HT-29 (cell line): ENCODE measurements at regions not wholly inside any gene's neighbourhood (a gene's known extent, or its start where the extent isn't known, plus 50 kb on each side); places are given as distances from the start of the nearest gene placed in this dataset.

Source experiments
- DNase-seq: peaks from one replicate; pipeline ENCODE4 v3.0.0-alpha.2; 2015; ENCODE audit warnings: low spot score

DNA sequence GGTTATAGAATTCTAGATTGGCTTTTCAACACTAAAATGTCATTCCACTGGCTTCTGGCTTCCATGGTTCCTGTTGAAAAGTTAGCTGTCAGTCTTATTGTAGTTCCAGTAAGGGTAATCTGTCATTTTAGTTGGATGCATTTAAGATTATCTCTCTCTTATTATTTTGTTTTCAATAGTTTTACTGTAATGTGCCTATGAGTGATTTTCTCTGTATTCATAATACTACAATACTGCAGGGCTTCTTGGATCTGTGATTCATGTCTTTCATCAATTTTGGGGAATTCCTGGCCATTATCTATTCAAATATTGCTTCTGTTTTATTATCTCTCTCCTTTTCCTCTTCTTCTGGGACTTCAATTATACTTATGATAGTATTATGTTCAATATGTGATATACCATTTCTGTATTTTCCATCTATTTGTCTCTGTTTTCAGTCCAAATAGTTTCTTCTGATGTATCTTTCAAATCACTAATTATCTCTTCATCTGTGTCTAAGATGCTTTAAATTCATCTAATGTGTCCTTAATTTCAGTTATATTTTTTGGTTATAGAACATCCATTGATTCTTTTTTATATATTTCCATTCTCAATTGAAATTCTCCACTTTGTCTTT, 101.5 kb downstream of the KCTD15 start:
- no peak for DNase-seq

DNA sequence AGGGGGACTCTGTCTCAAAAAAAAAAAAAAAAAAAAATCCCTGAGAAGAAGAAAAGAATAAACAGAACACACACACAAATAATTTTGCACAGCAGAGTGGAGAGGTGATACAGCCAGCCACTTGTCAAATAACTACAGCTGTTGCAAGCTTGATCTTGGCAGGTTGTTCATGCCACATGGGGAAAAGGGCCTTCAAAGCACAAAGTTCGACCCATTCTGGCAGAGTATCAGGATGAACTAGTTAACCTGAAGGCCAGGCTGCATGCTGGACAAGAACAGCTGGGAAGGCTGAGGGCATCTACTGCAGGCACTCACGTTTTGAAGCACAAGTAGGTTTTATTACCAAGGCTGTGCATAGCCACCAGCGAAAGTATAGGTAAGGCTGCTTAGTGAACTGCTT, 104.1 kb downstream of the KCTD15 start:
- no peak for DNase-seq

DNA sequence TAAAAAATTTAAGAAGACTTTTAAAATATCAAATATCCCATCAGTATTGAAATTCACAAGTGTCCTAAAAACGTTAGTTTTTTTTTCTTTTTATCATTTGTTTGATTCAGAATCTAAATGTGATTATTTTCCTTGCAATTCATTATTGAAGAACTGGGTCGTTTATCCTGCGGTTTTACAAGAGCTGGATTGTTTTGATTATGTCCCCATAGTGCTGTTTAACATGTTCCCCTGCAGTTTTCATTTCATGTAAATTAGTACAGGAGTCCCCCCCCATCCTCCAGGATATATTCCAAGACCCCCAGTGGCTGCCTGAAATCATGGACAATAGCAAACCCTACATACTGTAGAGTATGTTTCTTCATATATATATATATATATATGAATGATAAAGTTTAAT, 105.7 kb downstream of the KCTD15 start:
- DNase-seq, result no peak

DNA sequence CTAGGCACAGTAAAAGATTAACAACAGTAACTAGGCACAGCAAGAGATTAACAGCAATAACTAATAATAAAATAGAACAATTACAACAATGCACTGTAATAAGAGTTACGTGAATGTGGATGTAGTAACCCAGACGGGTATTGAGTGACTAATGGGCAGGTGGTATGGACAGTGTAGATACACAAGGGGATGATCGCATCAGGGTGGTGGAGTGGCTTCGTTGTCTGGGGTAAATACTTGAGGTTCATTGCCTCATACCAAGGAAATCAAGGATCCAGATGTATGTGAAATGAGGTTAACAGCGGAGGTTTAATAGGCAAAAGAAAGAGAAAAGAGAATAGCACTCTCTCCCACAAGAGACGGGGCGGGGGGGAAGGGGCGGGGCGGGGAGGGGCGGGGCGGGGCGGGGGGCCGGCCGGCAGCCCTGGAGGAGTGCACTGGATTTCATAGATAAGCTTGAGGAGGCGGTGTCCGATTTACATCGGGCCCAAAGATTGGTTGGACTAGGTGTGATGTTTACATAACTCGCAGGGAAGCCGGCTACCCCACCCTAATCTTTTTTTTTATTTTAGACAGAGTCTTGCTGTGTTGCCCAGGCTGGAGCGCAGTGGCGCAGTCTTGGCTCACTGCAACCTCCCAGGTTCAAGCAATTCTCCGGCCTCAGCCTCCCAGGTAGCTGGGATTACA, 106.3 kb downstream of the KCTD15 start:
- no peak for DNase-seq

DNA sequence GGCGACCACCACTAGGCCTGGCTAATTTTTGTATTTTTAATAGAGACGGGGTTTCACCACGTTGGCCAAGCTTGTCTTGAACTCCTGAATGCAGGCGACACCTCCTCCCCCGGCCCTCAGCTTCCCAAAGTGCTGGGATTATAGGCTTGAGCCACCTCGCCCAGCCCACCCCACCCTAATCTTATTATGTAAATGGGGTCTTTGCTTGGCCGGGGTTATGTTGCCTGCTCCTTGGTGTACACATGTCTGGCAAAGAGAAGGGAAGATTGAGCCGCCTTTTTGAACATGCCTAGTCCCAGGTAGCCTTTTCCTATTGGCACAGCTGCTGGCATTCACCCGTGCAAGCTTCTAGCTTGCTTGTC, 106.8 kb downstream of the KCTD15 start:
- DNase-seq, result no peak

DNA sequence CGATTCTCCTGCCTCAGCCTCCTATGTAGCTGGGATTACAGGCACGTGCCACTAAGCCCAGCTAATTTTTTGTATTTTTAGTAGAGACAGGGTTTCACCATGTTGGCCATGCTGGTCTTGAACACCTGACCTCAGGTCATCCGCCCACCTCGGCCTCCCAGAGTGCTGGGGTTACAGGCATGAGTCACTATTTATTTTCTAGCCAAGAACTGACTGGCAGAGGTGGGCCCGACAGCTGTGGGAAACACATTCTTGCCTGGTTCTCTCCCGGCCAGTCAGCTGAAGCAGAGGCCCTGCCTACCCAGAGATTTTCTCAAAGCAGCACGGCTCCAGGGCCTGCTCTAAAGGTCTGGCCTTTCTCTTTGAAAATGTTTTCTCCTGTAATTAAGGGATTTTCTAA, 108.0 kb downstream of the KCTD15 start:
- peak; percentile 32 for DNase-seq

DNA sequence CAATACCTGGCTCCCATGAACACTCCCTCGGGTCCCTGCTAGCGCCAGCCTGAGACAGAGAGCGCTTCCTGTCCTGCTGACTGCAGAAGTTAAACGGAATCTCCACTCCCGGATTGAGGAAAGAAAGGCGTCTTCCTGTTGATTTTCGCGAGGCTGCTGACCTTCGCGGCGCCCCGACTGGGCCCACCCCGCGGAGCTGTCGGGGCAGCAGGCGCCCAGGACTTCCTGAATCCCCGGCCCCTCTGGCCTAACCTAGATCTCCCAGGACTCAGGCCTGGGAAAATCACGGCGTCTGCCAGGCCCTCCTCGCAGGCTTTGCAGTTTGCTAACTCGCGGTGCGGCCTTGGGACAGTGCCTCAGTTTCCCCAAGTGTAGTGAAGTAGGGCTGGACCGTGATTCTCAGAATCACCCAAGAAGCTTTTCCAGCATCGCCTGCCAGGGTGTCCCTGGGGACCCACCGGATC, 108.8 kb downstream of the KCTD15 start:
- DNase-seq, result peak; percentile 36

DNA sequence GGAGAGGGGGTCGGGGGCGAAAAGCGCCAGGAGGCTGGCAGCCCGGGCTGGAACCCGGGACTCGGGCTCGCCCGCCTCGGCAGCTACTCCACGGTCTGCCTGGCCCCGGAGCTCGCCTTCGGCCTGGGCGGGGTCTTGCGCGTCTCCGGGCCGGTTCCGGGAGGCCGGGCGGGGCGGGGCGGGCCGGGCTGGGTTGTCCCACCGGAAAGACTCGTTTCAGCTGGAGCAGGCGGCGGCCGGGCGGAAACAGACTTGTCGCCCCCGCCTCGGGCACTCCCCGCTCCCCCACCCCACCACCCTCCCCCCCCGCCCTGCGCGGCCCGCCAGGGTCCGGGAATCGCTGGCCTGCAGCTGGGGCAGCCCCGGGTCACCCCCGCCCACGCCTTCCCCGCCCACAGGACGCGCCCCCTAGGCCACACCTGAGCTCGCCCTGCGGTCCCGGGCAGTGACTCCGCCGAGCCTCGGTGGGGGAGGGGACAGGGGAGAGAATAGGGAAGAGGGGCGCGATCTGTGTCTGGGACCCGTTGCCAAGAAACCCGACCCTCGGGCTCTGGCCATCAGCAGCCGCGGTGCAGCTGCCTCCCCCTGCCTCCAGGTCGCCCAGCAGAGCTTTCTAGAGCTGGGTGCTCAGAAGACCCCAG, 109.4 kb downstream of the KCTD15 start:
- DNase-seq, result peak; percentile 54

DNA sequence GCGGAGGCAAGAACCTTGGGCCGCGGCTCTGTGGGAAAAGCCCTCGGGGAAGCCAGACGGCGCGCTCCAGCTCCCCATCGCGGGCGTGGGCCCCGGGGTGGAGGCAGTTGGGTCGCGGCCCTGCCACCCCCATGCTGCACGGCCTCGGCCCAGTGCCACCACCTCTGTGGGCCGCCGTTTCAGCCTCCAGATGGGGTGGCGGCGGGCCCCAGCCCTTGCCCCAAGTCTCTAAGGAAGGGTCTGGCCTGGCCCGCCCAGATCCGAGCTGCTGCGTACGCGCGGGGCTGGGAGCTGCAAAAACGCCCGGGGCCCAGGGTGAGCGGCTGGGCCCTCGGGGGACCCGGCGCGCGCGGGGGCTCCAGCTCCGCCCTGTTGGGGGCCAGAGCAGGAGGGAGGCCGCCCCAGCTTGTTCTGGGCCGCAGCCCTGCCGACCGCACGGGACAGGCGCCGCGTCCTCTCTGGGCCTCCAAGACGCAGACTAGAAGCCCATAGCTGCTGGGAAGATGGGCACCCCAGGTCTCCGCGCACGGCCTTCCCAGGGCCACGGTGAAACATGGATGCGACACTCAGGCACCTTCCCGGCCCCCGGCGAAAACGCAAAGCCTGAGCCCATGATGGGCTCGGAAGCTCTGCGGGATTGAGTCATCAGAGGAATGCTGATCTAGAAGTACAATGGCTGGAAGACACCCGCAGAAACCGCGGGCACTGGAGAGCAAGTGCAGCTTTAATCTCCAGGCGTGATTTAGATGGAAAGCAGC, 110.1 kb downstream of the KCTD15 start:
- DNase-seq, result no peak

DNA sequence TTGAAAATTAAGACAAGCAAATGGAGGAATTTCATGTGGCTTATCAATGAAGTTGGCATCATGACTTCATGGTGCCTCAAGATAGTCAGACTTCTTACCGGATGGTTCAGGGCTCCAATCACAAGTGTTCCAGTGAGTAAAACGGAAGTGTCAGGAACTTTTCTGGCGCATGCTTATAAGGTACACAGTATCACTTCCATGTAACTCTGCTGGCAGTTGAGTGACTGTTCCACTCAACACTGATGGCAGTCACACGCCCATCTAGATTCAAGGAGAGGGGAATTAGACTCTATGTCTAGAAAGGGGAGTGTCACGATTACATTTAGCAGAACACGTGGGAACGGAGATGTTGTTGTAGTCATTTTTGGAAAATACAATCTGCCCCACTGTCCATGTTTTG, 114.3 kb downstream of the KCTD15 start:
- no peak for DNase-seq

DNA sequence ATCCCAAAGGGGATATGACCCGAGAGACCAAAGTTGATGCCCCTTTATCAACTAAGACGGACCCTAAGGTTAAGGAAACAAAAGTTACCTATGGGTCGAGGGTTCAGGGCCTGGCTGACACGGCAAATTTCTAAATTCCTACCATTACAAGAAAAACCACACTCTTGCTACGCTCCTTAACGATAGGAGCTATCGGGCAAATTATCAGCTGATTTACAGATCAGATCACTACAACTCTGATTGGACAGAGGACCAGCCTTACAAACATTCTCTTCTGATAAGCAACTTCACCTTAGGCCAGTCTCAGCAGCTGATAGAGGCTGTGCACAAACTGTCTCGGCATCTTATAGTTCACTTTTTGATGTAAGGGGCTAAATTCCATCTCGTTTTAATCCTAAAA, 117.9 kb downstream of the KCTD15 start:
- no peak for DNase-seq

DNA sequence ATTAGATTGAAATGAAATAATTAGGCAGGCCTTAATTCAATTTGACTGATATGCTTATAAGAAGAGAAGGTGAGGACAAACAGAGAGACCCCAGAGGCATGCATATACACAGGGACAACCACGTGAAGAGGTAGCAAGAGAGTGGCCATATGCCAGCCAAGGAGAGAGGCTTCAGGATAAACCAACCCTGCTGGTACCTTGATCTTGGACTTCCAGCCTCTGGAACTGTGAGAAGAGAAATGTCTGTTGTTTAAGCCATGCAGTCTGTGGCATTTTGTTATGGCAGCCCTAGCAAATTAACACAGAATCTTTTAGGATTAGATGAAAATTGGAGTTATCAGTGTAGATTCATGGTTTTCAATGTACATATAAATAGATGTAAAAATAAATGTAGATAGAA, 120.1 kb downstream of the KCTD15 start:
- DNase-seq, result no peak

DNA sequence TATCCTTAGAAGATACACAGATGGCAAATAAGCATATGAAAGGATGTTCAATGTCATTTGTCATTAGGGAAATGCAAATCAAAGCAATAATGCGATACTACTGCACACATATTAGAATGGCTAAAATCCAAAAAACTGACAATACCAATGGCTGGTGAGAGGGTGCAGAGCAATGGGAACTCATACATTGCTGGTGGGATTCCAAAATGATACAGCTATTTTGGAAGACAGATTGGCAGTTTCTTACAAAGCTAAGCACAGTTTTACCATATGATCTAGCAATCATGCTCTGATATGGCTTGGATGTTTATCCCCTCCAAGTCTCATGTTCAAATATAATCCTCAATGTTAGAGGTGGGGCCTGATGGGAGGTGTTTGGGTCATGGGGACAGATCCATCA, 122.6 kb downstream of the KCTD15 start:
- DNase-seq, result no peak

DNA sequence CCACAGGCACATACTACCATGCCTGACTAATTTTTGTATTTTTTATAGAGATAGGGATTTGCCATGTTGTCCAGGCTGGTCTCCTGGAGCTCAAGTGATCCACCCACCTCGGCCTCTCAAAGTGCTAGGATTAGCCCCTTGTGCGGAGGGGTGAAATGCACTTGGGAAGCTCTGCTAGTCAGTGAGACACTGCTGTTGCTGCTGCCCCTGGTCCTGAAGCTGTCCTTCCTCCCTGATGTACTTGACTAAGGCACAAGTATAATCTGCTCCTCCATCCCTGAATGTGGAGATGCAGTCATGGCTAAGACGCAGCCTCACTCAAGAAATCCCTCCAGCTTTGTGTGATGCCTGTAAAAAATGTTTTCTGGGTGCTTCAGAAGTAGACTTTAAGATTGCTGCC, 124.5 kb downstream of the KCTD15 start:
- DNase-seq, result no peak

DNA sequence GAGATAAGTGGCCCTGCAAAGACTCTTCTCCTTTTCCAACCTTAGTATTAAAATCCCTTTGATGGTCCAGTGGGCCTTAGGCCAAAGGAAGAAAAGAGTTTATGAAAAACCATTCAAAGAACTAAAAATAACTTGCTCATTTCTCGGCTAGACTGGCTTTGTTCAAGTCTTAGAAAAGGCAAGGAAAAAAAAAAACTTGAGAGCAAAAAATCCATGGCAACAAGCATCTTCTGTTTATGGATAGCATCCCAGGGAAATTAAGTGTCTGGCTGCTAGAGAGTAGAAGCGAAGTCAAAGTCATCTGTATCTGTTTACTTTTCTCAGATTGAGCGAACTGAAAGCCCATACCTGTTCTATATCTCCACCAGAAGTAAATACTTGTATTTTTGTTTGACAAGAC, 129.6 kb downstream of the KCTD15 start:
- DNase-seq, result no peak

DNA sequence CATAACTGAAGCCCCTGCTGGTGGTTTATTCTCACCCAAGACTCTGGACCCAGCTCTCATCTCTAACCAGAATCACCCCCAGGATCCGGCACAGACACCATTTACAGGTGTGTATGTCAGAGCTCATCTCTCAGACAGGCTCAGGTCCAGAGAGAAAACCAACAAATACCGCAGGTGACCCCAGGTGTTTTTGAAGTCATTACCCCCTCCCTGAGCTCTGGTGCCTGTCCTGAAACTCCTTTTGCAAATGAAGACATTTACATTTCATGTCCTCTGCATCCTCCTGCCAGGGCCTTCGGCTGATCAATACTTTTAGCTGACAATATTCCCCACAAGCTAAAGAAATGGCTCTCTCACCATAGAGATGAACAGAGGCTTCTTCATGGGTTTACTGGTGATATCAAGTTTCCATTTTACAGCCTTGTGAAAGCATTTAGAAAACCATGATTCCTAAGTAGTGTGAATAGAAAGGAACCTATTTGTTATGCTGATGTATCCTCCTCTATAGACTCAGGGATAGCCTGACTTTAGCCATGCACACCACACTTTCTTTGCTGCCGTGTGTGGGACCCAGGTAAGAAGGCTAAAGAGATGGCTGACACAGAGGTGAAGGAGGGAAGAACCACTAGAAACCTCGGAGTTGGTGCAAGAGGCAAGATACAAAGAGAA, 131.3 kb downstream of the KCTD15 start:
- no peak for DNase-seq

DNA sequence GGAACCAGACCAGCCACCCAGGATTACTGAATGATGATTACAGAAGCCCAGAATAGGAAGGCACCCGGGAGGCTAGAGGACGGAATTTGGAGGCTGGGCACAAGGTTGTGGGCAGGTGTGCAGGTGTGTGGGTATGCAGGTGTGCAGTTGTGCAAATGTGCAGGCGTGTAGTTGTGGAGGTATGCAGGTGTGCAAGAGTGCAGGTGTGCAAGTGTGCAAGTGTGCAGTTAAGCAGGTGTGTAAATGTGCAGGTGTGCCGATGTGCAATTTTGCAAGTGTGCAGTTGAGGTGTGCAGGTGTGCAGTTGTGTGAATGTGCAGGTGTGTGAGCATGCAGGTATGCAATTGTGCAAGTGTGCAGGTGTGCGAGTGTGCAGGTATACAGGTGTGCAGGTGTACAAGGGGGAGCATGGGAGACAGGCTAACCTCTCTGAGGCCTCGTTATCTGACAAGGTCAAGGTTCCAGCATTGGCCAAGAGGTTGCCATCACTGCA, 131.8 kb downstream of the KCTD15 start:
- DNase-seq, result no peak

DNA sequence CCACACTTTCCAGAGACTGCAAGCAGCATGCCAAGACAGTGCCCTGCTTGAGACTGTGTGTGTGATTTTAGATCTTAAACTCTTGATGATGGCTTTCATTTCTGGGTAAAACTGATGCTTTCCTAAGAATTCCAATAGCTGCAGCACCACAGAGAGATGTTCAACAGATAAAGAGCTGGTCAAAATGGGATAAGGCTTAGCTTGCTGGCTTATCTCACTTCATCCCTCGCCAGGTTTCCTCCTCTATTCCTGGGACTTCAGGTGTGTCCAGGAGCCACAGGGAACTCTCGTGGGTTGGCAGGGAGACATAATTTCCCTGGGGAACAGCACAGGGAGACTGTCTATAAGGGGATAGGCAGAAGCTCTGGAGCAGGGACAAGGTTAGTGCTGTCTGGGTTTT, 137.3 kb downstream of the KCTD15 start:
- DNase-seq, result no peak

DNA sequence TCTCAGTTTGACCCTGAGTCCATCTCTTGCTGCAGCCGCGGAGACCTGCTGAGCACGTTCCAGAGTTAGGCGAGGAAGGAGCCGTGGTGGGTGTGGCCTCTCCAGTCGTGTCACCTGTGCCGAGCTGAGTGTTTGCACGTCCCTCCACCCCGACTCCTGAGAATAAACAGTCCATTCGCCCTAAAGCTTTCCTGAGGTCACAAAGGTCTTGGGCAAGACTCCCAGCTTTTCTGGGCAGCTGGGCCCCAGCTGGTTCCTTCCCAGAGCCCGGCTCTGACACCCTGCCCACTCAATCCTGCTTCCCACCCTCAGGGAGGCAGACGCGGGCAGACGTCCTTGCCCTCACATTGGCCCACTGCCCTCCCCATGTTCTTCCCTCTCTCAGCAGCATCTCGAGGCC, 142.2 kb downstream of the KCTD15 start:
- no peak for DNase-seq

DNA sequence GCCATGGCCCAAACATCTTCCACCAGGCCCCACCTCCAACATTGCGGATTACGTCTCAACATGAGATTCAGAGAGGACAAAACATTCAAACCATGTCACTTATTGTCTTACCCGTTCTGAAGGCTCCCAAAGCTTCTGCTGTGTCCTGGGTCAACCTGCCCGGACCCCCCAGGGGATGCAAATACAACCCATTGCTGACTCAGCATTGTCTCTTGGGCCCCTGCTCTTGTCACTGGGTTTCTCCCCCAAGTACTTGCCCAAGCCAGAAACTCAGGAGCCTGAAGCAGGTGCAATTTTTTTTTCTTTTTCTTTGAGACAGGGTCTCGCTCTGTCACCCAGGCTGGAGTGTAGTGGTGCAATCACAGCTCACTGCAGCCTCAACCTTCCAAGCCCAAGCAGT, 144.5 kb downstream of the KCTD15 start:
- DNase-seq, result no peak

DNA sequence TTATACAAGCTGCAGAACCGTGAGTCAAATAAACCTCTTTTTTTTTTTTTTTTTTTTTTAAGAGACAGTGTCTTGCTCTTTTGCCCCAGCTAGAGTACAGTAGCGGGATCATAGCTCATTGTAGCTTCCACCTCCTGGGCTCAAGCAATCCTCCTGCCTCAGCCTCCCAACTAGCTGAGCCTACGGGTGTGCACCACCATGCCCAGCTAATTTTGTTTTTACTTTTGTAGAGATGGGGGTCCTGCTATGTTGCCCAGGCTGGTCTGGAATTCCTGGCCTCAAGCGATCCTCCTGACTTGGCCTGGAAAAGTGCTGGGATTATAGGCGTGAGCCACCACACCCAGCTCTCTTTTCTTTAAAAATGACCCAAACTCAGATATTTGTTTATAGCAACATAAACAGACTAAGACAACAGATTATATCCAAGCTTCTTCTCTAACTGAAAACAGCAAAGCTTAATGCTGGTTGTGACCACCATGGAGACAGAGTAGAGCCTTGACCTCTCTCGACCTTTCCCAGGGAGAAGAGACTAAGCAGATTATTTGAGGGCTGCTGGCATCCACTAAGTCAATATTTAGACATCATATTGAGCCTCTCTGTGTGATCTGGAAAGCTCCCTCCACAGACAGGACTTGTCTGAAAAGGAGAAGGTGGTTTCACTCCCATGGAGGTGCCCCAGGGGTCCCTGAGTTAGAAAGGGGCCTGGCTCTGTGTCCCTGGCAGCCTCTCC, 150.0 kb downstream of the KCTD15 start:
- no peak for DNase-seq
